HG03469 (cell line): ENCODE measurements at regions not wholly inside any gene's neighbourhood (a gene's known extent, or its start where the extent isn't known, plus 50 kb on each side); places are given as distances from the start of the nearest gene placed in this dataset.
"Not testable (repeated sequence)": the region's sequence is repeated elsewhere in the genome, so short reads cannot be mapped to it uniquely, and the experiment has no call there.

Source experiments
- ATAC-seq: cut with Tn5 transposase; IDR thresholded peaks from one replicate; pipeline ENCODE4 v1.9.1; 2021; ENCODE audit warnings: mild to moderate bottlenecking, moderate library complexity, moderate number of reproducible peaks; ENCODE audit not compliant: unreplicated experiment

GRCh38 chr21:41612674-41613532 is 104.9 kb upstream of the TMPRSS2 start:
- ATAC-seq: no peak

GRCh38 chr21:41611966-41612606 is 104.1 kb upstream of the TMPRSS2 start:
- ATAC-seq: no peak

GRCh38 chr21:41611441-41611840 is 103.5 kb upstream of the TMPRSS2 start:
- no peak for ATAC-seq

GRCh38 chr21:41610840-41611115 is 102.8 kb upstream of the TMPRSS2 start:
- not testable (repeated sequence) for ATAC-seq

- ATAC-seq: no peak
These were observed 102.3 kb upstream of the TMPRSS2 start for GRCh38 chr21:41610042-41610839.

- no peak for ATAC-seq
These were observed 98.7 kb upstream of the TMPRSS2 start for GRCh38 chr21:41606706-41607105.

GRCh38 chr21:41605934-41606285 is 98.0 kb upstream of the TMPRSS2 start:
- ATAC-seq: no peak

- ATAC-seq: no peak
These were observed 97.4 kb upstream of the TMPRSS2 start for GRCh38 chr21:41605178-41605933.

GRCh38 chr21:41604583-41605041 is 96.7 kb upstream of the TMPRSS2 start:
- ATAC-seq: no peak

GRCh38 chr21:41603476-41603875 is 95.5 kb upstream of the TMPRSS2 start:
- ATAC-seq: no peak

- no peak for ATAC-seq
These were observed 94.6 kb upstream of the TMPRSS2 start for GRCh38 chr21:41602531-41602930.

- no peak for ATAC-seq
These were observed 93.8 kb upstream of the TMPRSS2 start for GRCh38 chr21:41601573-41602368.

GRCh38 chr21:41600961-41601572 is 93.1 kb upstream of the TMPRSS2 start:
- ATAC-seq: no peak

GRCh38 chr21:41600556-41600955 is 92.6 kb upstream of the TMPRSS2 start:
- no peak for ATAC-seq

GRCh38 chr21:41600116-41600515 is 92.2 kb upstream of the TMPRSS2 start:
- no peak for ATAC-seq

- ATAC-seq: no peak
These were observed 90.8 kb upstream of the TMPRSS2 start for GRCh38 chr21:41598561-41599431.

GRCh38 chr21:41597811-41598231 is 89.9 kb upstream of the TMPRSS2 start:
- no peak for ATAC-seq

GRCh38 chr21:41597227-41597626 is 89.3 kb upstream of the TMPRSS2 start:
- no peak for ATAC-seq
